GM19328 (cell line): ENCODE measurements at regions not wholly inside any gene's neighbourhood (a gene's known extent, or its start where the extent isn't known, plus 50 kb on each side); places are given as distances from the start of the nearest gene placed in this dataset.

ENCODE experiments used
- ATAC-seq: cut with Tn5 transposase; IDR thresholded peaks from one replicate; pipeline ENCODE4 v1.9.1; 2021; ENCODE audit warnings: mild to moderate bottlenecking, moderate library complexity; ENCODE audit not compliant: unreplicated experiment

DNA sequence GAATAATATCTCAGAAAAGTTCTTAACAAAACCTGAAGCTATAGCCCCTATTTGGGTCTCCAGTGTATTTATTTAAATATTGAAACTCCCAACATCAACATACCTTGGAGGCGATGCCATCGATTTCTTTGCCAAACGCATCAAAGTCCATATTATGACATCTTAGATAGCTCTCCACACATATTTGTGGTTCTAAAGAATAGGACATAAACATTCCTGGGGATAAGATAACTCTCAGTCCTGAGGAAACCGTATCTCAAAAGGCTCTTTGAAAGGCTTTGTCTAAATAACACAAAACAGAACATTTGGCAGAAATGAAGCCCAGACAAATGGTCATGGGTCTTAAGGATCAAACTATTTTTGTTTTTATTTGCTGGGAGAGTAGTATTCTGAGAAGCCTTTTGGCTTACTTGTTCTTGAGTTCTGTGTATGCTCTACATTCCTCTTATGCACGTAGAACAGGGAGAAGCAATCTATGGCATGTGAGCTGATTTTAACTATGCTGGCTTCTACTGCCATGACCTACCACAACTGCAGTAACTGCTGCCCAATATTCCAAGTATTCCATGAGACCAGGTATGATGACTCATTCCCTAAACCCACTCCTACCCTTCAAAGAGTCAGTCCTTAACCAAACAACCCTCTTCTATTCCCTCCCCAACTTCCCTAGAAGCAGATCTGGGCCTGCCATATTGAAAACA is 279.0 kb upstream of the ZFHX3 start:
- ATAC-seq: no peak

DNA sequence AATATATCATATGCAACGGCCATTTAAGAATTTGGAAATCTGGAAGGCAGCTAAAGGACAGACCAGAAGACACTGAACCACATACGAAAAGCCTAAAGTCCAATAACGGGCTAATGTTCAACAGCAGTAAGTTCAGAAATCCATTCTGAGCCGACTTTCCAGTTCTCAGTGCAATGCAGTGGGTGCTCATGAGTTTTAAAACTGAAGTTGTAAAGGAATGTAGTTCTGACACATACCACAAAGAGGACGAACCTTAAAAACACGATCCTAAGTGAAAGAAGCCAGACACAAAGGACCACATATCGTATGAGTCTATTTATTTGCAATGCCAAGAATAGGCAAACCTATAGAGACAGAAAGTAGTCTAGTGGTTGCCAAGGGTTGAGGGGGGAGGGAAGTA is 278.3 kb upstream of the ZFHX3 start:
- no peak for ATAC-seq

DNA sequence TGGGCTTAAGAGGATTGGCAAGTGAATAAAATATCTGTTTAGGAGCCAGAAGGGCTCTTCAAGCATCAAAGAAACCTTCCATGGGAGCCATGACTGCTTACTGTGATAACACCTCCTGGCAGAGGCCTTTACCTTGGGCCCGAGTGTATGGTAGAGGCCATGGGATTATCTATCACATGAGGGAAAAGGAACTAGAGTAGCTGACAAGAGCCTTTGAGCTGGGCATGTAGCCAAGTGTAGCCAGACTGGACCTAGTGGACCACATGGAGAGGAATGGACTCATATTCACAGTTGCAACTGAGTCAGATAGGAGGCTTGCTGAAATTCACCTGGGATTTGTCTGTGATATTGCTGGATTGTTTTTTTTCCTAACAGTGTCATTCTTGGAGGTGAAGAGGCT is 276.0 kb upstream of the ZFHX3 start:
- ATAC-seq: no peak

DNA sequence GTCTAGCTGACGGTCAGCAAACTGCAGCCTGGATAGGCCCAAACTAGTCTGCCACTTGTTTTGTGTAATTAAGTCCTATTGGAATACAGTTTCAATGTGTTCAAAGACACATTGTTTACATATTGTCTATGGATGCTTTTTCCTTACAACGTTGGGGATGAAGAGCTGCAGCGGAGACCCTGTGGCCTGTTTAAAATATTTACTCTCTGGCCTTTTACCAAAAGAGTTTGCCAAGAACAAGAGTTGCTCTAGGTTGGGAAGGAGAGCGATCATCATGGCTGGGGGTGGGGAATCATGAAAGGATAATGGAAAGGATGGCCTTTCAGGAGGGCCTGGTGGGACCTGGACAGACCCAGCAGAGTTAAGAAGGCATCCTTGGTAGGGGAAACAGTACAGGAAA is 274.9 kb upstream of the ZFHX3 start:
- ATAC-seq: no peak

DNA sequence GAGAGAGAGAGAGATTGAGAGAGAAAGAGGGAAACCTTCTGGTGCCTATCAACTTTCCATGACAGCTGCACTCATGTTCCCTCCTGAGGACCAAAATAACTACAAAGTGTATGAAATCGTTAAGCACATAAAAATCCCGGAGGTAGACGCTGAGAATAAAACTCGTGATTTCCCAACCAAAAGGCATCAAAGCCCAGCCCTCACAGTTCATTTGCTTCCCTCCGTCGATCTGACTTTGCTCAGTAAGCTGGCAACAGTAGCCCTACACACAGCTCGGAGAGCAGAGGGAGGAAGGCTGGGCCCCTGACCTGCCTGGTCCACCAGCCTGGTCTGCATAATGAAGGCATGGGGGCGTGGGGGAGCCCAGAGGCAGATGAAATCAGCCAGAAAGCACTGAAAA is 273.9 kb upstream of the ZFHX3 start:
- no peak for ATAC-seq

DNA sequence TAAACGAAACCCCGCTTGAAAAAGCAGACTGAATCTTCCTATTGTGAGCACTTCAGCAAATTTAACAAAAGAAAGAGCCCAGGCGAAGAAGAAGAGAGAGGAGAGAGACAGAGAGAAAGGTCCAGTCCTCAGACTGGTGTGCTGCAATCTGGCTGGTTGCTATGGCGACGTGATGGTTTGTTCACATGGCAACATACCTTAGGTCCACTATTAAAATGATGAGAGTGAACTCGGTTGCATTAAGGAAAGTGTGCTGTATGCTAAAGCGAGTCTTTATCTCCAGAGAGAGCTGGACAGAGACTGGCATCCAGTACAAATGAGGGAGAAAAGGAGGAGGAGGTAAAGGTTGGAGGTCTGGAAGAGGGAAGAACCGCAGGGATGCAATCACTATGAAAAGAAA is 271.8 kb upstream of the ZFHX3 start:
- ATAC-seq: no peak

DNA sequence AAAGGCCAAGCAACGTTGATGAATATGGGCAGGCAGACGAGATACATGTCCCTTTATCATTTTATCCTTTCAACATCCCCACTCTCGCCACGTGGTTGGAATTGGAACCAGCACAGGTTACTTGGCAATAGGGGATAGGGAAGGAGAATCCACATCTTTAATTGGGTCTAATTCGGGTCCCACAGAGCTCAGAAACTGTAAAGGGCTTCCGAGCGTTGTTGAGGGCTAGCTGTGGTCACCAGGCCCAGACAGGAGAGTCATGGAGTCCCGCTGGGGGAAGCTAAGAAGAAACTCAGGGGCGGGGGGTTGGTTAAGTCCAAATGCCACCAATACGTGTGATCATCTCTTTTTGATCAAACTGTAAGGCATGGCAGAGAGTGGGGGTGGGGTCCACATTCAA is 271.3 kb upstream of the ZFHX3 start:
- no peak for ATAC-seq

DNA sequence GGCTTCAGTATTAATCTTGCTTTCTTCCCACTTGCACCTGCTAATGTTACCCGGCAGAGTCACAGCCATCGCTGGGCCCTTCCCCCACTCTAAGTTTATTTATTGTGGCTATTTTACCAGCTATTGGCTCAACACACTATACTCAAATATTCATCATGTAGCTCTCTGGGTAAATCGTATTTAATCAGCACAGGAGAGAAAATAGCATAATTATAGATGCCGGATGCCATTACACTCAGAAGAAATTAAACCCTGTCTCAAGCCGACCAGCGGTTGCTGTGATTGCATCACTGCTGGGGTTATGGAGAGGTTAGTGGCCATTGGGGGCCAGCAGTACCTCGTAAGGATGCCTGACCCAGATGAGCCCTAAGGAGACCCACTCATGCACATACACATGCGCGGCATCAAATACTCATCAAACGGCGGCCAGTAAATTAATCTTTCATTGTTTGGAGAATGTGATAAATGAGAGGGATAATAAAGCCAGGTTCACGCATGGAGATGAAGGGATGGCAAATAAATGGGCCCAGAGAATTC is 269.5 kb upstream of the ZFHX3 start:
- ATAC-seq: no peak

DNA sequence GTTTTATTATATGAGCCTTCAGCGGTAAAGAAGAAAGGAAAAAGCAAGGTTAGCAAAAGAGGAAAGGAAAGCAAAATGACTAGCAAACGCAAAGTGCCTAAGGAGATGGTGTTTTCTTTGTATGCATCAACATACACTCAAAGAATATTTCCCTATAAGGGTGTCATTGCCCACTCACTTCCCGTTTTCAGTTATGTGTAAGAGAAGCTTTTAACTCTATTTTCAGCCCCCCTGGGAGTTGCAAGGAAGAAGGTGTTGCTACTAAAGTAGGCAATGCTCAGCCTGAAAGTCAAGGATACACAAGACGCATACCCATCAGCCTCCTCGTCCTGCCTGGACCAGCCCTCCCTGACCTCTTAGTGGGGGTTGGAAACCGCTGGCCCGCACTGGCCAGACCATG is 267.7 kb upstream of the ZFHX3 start:
- no peak for ATAC-seq

DNA sequence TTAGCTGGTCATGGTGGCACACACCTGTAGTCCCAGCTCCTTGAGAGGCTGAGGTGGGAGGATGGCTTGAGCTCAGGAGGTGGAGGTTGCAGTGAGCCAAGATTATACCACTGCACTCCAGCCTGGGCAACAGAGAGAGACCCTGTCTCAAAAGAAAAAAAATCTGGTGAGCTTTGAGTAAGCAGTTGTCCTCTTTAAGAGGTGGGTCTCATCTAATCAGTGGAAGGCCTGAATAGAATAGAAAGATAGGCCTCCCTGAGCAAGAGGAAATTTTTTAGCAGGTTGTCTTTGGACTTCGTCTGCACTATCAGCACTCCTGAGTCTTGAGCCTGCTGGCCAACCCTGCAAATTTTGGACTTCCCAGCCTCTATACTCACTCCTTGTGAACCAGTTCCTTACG is 266.0 kb upstream of the ZFHX3 start:
- ATAC-seq: no peak

DNA sequence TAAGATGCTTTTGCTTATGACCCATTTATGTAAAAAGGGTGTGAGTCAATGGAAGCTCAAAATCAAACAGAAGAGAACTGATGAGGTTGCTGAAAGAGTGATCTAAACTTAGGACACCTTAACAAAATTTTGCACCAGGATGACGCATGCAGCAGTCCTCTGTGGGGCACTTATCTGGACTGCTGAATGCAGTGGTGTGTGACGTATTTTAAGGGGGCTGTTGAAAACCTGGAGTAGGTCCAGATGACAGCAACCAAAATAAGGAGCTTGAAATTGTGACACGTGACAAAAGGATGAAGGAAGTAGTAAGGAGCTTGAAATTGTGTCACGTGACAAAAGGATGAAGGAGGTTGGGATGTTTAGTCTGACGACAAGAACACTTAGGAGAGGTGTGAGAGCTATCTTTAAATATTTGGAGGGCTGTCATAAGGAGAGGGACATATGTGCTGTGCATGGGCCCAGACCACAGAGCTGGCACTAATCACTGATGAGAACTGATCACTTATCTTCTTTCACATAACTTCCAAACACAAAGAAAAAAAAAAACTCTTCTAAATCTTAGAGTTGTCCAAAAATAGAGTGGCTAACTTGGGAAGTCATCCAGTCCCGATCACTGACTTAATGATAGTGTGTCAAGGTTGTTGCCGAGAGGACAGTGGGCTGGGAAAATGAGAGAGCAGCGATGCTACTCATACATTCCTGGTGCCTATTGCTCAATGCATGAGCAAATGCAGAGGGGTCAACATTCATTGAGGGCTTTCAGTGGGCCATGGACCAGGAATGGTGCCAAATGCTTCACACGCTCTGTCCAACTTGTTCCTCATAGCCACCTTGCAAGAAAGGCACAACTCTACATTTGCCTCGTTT is 264.2 kb upstream of the ZFHX3 start:
- no peak for ATAC-seq

DNA sequence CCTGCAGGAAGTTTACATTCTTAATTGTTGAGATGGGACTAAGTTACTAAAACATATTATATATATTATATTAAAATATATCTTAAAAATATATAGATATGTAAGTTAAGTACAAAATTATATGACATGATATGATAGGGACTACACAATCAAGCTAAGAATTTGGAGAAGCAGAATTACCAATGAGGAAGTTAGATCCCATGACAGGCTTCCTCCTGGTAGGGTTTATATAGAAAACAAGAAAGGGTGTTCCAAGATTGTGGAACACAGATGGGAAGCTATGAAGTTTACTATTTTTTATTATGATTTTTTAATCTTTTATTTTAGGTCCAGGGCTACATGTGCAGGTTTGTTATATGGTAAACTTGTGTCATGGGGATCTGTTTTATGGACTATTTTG is 260.8 kb upstream of the ZFHX3 start:
- ATAC-seq: no peak

DNA sequence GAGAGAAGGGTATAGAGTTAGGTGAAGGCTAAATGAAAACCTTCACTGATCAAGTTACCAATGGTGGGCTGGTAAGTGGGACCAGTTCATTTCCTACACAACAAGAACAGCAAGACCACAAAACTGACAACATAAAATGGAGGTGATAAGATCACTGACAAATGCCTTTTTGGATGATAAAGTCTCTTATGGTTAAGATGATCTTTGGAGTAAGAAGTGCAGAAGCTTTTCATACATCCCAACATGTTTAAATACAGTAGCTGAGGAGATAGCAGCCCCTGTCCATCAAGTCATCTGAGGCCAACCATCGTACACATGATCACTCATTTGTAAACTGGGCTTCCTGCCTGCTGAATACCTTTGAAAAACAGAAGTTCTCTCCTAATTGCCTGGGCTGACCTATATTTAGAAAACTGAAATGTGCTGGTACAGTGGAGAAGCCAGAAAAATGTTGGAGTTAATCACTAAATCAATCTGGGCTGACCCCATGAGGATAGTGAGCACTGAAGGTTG is 259.0 kb upstream of the ZFHX3 start:
- ATAC-seq: no peak

DNA sequence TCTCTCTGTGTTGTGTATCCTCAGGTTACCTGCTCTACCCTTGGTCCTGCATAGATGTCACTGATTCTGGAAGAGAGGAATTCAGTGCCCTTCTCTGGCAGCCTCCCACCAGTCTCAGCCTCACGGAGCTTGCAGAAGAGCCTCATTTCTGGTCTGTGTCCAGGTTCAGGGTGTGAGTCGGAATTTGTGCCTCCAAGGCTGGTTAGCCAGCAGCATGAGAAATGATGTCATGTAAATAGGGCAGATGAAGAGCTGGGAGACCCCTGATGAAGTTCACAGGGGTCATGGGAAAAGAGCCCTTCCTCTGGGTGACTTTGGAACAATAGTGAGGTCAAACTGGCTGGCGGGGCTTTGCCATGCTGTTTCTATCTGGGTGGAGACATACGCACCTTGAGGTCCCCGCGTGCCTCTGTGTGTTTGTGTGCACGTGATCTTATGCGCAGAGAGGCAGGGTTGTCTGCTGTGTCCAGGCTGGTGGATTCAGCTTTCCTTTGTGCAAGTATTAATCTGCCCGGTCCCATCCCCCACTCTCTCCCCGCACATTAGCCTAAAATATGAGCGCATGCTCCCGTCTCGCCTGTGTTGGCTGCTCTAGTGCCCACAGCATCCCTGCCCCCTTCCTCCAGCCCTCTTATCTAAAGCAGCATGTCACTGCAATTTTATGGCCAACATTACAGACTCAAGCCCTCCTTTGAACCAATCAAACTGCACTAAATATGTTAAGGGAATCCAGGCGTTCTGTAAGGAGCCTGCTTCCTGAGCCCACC is 256.3 kb upstream of the ZFHX3 start:
- ATAC-seq: no peak

DNA sequence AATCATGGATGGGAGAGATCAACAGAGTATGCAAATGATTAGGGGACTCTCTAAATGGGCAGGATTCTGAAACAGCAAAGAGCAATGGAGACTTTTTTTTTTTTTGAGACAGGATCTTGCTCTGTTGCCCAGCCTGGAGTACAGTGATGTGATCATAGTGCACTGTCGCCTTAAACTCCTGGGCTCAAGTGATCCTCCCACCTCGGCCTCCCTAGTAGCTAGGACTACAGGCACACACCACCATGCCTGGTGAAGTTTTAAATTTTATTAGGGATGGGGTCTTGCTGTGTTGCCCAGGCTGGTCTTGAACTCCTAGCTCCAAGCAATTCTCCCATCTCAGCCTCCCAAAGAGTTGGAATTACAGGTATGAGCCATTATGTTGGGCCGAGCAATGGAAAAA is 255.0 kb upstream of the ZFHX3 start:
- no peak for ATAC-seq

DNA sequence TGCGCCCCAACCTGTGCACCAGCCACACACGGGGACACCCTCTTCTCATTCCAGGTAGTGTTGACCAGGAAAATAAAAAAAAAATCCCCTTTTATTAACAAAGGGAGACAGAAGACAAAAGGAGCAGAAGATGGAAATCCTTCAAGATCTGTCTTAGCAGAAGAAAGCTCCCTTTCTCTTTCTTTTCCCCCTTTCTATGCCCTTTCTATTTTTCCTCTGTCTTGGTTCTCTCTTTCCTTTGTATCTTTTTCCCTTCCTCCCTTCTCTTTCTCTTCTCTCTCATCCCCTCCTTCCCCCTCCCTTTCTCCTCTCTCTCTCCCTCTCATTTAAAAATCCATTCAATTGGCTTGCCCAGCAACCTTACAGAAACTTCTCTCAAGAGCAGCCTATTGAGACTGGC is 254.1 kb upstream of the ZFHX3 start:
- no peak for ATAC-seq

DNA sequence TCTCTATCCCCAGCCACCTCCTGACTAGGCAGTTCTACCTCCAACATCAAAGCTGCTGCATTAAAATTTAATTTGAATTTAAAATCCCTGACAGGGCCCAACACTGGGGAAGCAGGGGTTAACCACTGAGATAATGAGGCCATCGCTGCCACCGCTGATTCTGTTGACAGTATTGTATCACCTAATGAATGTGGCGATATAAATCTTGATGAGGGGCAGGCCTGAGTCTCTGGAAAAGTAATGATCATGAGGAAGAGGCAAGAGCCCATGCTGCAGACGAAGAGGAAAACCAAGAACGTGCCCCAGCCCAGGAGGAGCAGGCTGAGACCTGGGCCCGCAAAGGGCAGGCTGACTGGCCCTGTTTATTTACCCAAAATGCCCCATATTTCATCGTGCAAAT is 251.4 kb upstream of the ZFHX3 start:
- no peak for ATAC-seq

DNA sequence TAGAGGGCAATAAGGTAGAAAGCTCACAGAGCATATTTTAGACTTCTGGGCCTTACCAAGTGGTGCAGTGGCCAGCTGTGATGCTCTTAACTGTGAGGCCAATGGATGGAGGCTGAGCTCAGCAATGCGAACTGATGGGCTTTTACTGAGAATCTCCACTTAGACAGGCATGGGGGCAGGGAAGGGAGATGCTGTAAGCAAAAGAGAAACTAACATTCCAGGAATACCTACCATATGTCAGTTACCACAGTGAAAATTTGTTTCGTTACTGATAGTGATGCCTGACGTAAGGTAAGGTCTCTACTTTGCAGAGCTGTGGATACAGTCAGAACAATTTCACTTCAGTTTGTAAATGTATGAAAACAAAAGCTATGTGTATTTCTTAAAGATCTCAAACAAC is 250.6 kb upstream of the ZFHX3 start:
- ATAC-seq: no peak

DNA sequence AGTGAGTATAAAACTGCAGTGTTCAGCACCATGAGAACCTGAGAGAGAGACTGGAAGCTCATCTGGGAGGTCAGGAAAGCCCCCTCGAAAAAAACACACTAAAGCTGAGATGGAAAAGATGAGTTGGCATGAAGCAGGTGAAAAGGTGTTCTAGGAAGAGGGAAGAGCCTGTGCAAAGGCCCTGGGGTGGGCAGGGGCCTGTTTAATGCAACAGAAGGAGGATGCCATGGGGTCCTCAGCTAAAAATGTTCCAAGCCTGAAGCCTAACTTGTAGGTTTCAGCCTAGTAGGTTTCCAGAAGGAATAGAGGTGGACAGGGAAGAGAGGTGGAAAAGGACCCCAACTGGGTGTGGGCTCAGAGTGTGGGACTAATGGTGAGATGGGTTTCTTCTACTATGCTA is 242.3 kb upstream of the ZFHX3 start:
- ATAC-seq: no peak

DNA sequence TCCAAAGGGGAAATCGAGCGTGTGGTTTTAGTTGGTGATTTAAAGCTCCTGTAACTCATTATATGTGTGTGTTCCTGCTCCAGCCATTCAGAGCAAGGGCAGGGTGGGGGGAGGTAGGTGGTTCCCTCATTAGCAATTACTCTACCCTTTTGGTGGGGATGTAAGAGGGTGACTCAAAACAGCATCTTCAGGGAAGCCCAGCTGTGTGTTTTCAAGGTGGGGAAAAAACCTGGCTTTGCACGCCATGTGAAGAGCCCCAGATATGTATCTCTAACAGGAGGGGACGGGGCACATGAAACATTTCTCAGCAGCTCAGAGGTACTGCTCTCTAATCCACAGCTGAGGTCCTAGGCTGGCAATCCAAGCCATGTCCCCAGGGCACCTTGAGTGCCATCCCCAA is 241.3 kb upstream of the ZFHX3 start:
- peak; percentile 93 for ATAC-seq

DNA sequence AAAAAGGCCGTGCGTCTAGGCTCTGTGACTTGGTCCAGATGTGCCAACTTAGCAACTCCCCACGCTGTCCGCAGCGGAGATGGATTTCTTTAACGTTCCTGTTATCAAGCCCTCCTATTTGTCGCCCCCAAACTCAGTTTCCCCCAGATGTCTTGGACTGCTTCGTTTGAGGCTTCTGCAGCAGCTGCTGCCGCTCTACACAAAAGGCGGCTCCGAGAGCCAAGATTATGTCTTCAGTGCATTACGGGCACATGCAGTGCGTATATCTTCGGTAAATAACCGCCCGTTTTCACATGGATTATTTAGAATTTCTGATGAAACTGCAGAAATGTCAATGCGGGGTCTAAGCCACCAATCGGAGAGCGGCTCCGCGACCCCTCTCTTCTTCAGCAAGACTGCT is 240.6 kb upstream of the ZFHX3 start:
- ATAC-seq: no peak
